PC-9 (cell line): ENCODE measurements at regions not wholly inside any gene's neighbourhood (a gene's known extent, or its start where the extent isn't known, plus 50 kb on each side); places are given as distances from the start of the nearest gene placed in this dataset.

Experiments used
- BruUV-seq: library from RNA; stranded (reverse); fragments of 400-500 nt; replicated peaks from 2 replicates; lab custom pipeline; 2021; lab: Mats Ljungman, UMichigan
- CTCF ChIA-PET: fragments of 300-600 bp; sonication (Branson Sonifier 250); formaldehyde crosslinking; loops from one replicate; lab custom pipeline; 2022; ENCODE audit warnings: antibody characterized with exemption; lab: Charles Lee
- POLR2A ChIA-PET: fragments of 300-600 bp; sonication (Branson Sonifier 250); formaldehyde crosslinking; loops from one replicate; lab custom pipeline; 2022; ENCODE audit warnings: antibody characterized with exemption; ENCODE audit not compliant: unreplicated experiment; lab: Charles Lee
- DNase-seq, 2 experiments: peaks; one replicate each; pipeline versions ENCODE4 v3.0.0 to v3.0.0-alpha.2; 2015 to 2022; ENCODE audit warnings: mixed read lengths in 1 of 2
- H2AFZ ChIP-seq: fragments of 200-600 bp; sonication (generic); 2 replicates; pipeline ENCODE4 v1.8.1; 2017; ENCODE audit warnings: antibody characterized with exemption
- H3F3A ChIP-seq: fragments of 200-600 bp; sonication (generic); 2 replicates; pipeline ENCODE4 v1.8.1; 2017; ENCODE audit warnings: antibody characterized with exemption, mild to moderate bottlenecking, low read depth; ENCODE audit not compliant: insufficient read depth
- H3K27ac ChIP-seq: fragments of 200-600 bp; sonication (generic); 2 replicates; pipeline ENCODE4 v1.6.1; 2016; ENCODE audit warnings: mixed run types
- H3K27me3 ChIP-seq: fragments of 200-600 bp; sonication (generic); 2 replicates; pipeline ENCODE4 v1.6.1; 2016; ENCODE audit warnings: low read depth, mixed run types; ENCODE audit not compliant: insufficient read depth
- H3K36me3 ChIP-seq: fragments of 200-600 bp; sonication (generic); 2 replicates; pipeline ENCODE4 v1.6.1; 2016; ENCODE audit warnings: low read depth, mixed run types
- H3K4me1 ChIP-seq: fragments of 200-600 bp; sonication (generic); replicated peaks from 2 replicates; pipeline ENCODE4 v1.6.1; 2016; ENCODE audit warnings: mixed run types; ENCODE audit not compliant: insufficient read depth
- H3K4me2 ChIP-seq: fragments of 200-600 bp; sonication (generic); 2 replicates; pipeline ENCODE4 v1.6.1; 2017; ENCODE audit warnings: mixed run types
- H3K4me3 ChIP-seq: fragments of 200-600 bp; sonication (generic); 2 replicates; pipeline ENCODE4 v1.6.1; 2016; ENCODE audit warnings: mixed run types
- H3K79me2 ChIP-seq: fragments of 200-600 bp; sonication (generic); 2 replicates; pipeline ENCODE4 v1.6.1; 2017; ENCODE audit warnings: low read depth, mixed run types
- H3K9me2 ChIP-seq: fragments of 200-600 bp; sonication (generic); 2 replicates; pipeline ENCODE4 v1.8.1; 2017; ENCODE audit warnings: mild to moderate bottlenecking; ENCODE audit not compliant: insufficient read depth
- H3K9me3 ChIP-seq: fragments of 200-600 bp; sonication (generic); 2 replicates; pipeline ENCODE4 v1.8.1; 2016; ENCODE audit warnings: low read depth; ENCODE audit not compliant: insufficient read depth
- H4K20me1 ChIP-seq: fragments of 200-600 bp; sonication (generic); 2 replicates; pipeline ENCODE4 v1.8.1; 2017; ENCODE audit not compliant: insufficient read depth
- EZH2 ChIP-seq: fragments of 200-600 bp; sonication (generic); IDR thresholded peaks from 2 replicates; pipeline ENCODE4 v1.8.0; 2017; ENCODE audit warnings: antibody characterized with exemption, low read depth
- intact Hi-C: fragments of 100-400 bp; cut with micrococcal nuclease; formaldehyde crosslinking; loops from one replicate; pipeline ENCODE4 v1.10.0; 2022; ENCODE audit not compliant: unreplicated experiment
- TF ChIP-seq, protein P1 (sequence below): fragments of 200-600 bp; sonication (generic); conservative IDR thresholded peaks from 2 replicates; pipeline ENCODE4 v1.6.1; 2017; ENCODE audit warnings: mixed run types, antibody characterized with exemption, mild to moderate bottlenecking, moderate library complexity

DNA sequence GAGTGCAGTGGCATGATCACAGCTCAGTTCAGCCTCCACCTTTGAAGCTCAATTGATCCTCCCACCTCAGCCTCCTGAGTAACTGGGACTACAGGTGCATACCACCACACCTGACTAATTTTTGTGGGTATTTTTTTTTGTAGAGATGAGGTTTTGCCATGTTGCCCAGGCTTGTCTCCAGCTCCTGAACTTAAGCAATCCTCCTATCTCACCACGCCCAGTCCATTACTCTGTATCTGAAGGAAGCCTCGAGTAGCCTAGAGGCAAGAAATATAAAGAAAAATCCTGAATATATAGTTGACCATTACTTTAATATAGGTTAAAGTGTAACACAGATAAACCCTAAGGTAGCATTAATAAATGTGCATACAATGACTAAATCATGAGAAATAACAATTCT, 686.8 kb upstream of the PIK3C3 start:
- no TSS peak for BruUV-seq
- POLR2A ChIA-PET: no interaction called here
- no peak overlapping the region for H3K4me2 ChIP-seq

DNA sequence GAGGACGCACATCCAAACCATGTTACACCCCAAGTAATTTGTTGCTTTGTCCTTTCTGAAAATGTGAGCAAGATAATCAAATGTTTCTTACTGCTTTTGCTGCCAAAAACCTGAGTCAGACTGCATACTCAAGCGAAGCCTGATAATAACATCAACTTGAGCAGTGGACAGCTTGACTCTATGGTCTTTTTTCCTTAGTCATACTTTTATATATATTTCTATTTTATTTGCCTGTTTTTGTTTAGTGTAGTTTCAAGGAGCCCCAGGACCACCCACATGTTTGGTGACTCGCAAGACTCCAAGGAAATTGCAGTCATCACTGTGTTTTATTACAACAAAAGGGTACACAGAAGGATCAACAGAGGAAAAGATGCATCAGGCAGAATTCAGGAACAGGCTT, 688.4 kb upstream of the PIK3C3 start:
- H3K27ac ChIP-seq: no peak overlapping the region
- no TSS peak for BruUV-seq
- TF ChIP-seq EZH2: no peak
- TF ChIP-seq, protein P1, sequence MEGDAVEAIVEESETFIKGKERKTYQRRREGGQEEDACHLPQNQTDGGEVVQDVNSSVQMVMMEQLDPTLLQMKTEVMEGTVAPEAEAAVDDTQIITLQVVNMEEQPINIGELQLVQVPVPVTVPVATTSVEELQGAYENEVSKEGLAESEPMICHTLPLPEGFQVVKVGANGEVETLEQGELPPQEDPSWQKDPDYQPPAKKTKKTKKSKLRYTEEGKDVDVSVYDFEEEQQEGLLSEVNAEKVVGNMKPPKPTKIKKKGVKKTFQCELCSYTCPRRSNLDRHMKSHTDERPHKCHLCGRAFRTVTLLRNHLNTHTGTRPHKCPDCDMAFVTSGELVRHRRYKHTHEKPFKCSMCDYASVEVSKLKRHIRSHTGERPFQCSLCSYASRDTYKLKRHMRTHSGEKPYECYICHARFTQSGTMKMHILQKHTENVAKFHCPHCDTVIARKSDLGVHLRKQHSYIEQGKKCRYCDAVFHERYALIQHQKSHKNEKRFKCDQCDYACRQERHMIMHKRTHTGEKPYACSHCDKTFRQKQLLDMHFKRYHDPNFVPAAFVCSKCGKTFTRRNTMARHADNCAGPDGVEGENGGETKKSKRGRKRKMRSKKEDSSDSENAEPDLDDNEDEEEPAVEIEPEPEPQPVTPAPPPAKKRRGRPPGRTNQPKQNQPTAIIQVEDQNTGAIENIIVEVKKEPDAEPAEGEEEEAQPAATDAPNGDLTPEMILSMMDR: no peak
- ChIA-PET CTCF (no interaction called here), POLR2A (no interaction called here)
- no peak overlapping the region for H3K4me3 ChIP-seq
- H3K79me2 ChIP-seq: no peaks in the 10 kb centered on the region
- DNase-seq: no peak
- H3K9me2 ChIP-seq: no peaks in the 10 kb centered on the region
- no peaks in the 10 kb centered on the region for H3K9me3 ChIP-seq
- no peaks in the 10 kb centered on the region for H3K36me3 ChIP-seq
- no peak overlapping the region for H3K4me2 ChIP-seq
- no peak overlapping the region for H2AFZ ChIP-seq
- no peaks in the 10 kb centered on the region for H3K4me1 ChIP-seq
- no peaks in the 10 kb centered on the region for H3K27me3 ChIP-seq
- H3F3A ChIP-seq: no peaks in the 10 kb centered on the region
- intact Hi-C loops: no loop called here
- no peaks in the 10 kb centered on the region for H4K20me1 ChIP-seq

More for the DNA sequence above, 686.8 kb upstream of the PIK3C3 start:
- CTCF ChIA-PET: no interaction called here
- Histone ChIP-seq H3K27me3 (no peaks in the 10 kb centered on the region), H3K4me1 (no peaks in the 10 kb centered on the region), H3F3A (no peaks in the 10 kb centered on the region), H3K79me2 (no peaks in the 10 kb centered on the region), H3K27ac (no peak overlapping the region), H3K36me3 (no peaks in the 10 kb centered on the region), H3K4me3 (no peak overlapping the region), H3K9me3 (no peaks in the 10 kb centered on the region), H3K9me2 (no peaks in the 10 kb centered on the region), H2AFZ (no peak overlapping the region), H4K20me1 (no peaks in the 10 kb centered on the region)
- no peak for TF ChIP-seq EZH2
- TF ChIP-seq, protein P1: no peak
- DNase-seq: no peak
- intact Hi-C loops: no loop called here

DNA sequence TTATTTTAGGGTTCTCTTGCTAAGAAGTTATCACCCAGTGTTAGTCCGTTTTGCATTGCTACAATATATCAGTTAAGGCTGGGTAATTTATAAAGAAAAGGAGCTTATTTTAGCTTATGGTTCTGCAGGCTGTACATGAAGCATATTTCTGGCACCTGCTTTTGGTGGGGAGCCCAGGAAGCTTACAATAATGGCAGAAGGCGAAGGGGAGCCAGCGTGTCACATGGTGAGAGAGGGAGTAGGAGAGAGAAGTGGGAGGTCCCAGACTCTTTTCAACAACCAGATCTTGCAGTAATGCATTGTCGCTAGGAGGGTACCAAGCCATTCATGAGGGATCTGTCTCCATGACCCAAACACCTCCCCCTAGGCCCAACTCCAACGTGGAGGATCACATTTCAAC, 688.8 kb upstream of the PIK3C3 start:
- no peaks in the 10 kb centered on the region for H3K79me2 ChIP-seq
- no peak overlapping the region for H2AFZ ChIP-seq
- no peaks in the 10 kb centered on the region for H3F3A ChIP-seq
- H3K9me3 ChIP-seq: no peaks in the 10 kb centered on the region
- H3K9me2 ChIP-seq: no peaks in the 10 kb centered on the region
- H3K4me2 ChIP-seq: no peak overlapping the region
- H3K4me1 ChIP-seq: no peaks in the 10 kb centered on the region
- intact Hi-C loops: no loop called here
- H4K20me1 ChIP-seq: no peaks in the 10 kb centered on the region
- no peak overlapping the region for H3K4me3 ChIP-seq
- no TSS peak for BruUV-seq
- no peaks in the 10 kb centered on the region for H3K36me3 ChIP-seq
- no peak overlapping the region for H3K27ac ChIP-seq
- POLR2A ChIA-PET: no interaction called here
- TF ChIP-seq EZH2: no peak
- TF ChIP-seq, protein P1: no peak
- DNase-seq: no peak
- no peaks in the 10 kb centered on the region for H3K27me3 ChIP-seq
- CTCF ChIA-PET: no interaction called here
